ENCODE measurements at regions not wholly inside any gene's neighbourhood (a gene's known extent, or its start where the extent isn't known, plus 50 kb on each side); places are given as distances from the start of the nearest gene placed in this dataset.

DNA sequence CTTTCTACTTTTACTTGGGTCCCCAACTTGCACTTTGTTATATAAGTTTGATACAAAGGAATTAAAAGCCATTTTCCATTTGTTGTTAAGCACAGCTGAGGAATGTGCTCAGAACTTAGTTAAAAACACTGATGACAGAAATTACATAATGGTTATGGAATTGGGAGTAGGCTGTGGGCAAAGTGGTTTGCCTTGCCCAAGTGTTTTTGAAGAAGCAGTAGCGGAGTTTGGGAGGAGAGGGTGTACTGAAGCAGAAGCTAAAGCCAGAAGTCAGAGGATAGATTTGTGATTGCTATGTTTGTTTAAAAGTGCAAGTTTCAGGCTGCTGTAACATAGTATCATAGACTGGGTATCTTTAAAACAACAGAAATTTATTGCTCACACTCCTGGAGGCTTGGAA is 391.8 kb downstream of the DUSP10 start:
- no peaks in the 10 kb centered on the region for H3K36me3 ChIP-seq
- no peaks in the 10 kb centered on the region for H3K27me3 ChIP-seq (replicated peaks in 1 of 7)
- no peak for DNase-seq
- 75 to 88% (median 83%) methylated on average over 1 of the region's 1 CpG for WGBS, 5 donors
- no peak for TF ChIP-seq POLR2AphosphoS5 (IDR thresholded peaks at IDR 0.05)
- TF ChIP-seq, protein P1, sequence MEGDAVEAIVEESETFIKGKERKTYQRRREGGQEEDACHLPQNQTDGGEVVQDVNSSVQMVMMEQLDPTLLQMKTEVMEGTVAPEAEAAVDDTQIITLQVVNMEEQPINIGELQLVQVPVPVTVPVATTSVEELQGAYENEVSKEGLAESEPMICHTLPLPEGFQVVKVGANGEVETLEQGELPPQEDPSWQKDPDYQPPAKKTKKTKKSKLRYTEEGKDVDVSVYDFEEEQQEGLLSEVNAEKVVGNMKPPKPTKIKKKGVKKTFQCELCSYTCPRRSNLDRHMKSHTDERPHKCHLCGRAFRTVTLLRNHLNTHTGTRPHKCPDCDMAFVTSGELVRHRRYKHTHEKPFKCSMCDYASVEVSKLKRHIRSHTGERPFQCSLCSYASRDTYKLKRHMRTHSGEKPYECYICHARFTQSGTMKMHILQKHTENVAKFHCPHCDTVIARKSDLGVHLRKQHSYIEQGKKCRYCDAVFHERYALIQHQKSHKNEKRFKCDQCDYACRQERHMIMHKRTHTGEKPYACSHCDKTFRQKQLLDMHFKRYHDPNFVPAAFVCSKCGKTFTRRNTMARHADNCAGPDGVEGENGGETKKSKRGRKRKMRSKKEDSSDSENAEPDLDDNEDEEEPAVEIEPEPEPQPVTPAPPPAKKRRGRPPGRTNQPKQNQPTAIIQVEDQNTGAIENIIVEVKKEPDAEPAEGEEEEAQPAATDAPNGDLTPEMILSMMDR (IDR thresholded peaks at IDR 0.05 in 8 of 11, conservative IDR thresholded peaks at IDR 0.05 in 3 of 11), result no peak
- TF ChIP-seq POLR2A (IDR thresholded peaks at IDR 0.05), result no peak
- H3K4me3 ChIP-seq, result no peak overlapping the region
- no peaks in the 10 kb centered on the region for H3K9me3 ChIP-seq
- no peaks in the 10 kb centered on the region for H3K4me1 ChIP-seq
- intact Hi-C loops (cut with DNase I; ENCODE audit: low total_unique reads), result no loop called here
- H3K27ac ChIP-seq, result no peak overlapping the region

DNA sequence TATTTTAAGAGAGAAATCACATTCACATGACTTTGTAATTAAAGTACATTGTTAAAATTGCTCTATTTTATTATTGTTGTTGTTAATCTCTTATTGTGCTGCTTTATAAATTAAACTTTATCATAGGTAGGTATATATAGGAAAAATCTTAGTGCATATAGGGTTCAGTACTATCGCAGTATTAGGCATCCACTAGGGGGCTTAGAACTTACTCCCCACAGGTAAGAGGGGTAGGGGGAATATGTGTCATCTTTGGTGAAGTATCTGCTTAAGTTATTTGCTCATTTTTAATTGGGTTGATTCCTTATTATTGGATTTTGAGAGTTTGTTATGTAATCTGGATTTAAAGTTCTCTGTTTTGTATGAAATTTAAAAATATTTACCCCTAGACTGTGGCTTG is 385.2 kb downstream of the DUSP10 start:
- TF ChIP-seq POLR2AphosphoS5 (IDR thresholded peaks at IDR 0.05) (no peak), POLR2A (IDR thresholded peaks at IDR 0.05) (no peak)
- TF ChIP-seq, protein P1 (IDR thresholded peaks at IDR 0.05 in 8 of 11, conservative IDR thresholded peaks at IDR 0.05 in 3 of 11), result no peak
- H3K36me3 ChIP-seq, result no peaks in the 10 kb centered on the region
- H3K27ac ChIP-seq, result no peak overlapping the region
- DNase-seq, result no peak
- H3K4me1 ChIP-seq, result no peaks in the 10 kb centered on the region
- no peaks in the 10 kb centered on the region for H3K27me3 ChIP-seq (replicated peaks in 1 of 7)
- H3K9me3 ChIP-seq, result no peaks in the 10 kb centered on the region
- WGBS, 5 donors, result 87 to 100% (median 91%) methylated on average over 1 of the region's 1 CpG
- no peak overlapping the region for H3K4me3 ChIP-seq
- intact Hi-C loops (cut with DNase I; ENCODE audit: low total_unique reads), result no loop called here

DNA sequence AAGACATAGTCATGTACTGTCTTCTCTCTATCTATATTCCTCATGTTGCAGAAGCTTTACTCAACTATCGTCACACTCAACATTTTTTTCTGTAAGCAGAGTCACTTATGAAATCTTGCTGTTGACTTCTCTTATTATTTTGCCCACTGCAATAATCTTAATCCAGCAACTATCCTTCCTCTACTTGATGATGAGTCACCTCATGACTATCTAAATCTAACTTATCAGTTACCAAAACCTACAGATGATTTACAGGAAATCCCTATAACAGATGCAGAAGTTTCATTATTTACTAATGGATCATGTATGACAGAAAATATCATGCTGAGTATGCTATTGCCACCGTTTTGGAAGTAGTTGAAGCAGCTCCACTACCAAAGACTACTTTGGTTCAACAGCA is 378.9 kb downstream of the DUSP10 start:
- no peak for TF ChIP-seq POLR2A (IDR thresholded peaks at IDR 0.05)
- no peak for TF ChIP-seq POLR2AphosphoS5 (IDR thresholded peaks at IDR 0.05)
- TF ChIP-seq, protein P1 (IDR thresholded peaks at IDR 0.05 in 8 of 11, conservative IDR thresholded peaks at IDR 0.05 in 3 of 11), result no peak
- intact Hi-C loops (cut with DNase I; ENCODE audit: low total_unique reads), result no loop called here
- Histone ChIP-seq H3K9me3 (no peaks in the 10 kb centered on the region), H3K27ac (no peak overlapping the region), H3K27me3 (replicated peaks in 1 of 7) (no peaks in the 10 kb centered on the region), H3K4me1 (no peaks in the 10 kb centered on the region), H3K36me3 (no peaks in the 10 kb centered on the region), H3K4me3 (no peak overlapping the region)
- WGBS, 5 donors, result 40 to 80% (median 61%) methylated on average over 2 of the region's 2 CpGs
- no peak for DNase-seq

DNA sequence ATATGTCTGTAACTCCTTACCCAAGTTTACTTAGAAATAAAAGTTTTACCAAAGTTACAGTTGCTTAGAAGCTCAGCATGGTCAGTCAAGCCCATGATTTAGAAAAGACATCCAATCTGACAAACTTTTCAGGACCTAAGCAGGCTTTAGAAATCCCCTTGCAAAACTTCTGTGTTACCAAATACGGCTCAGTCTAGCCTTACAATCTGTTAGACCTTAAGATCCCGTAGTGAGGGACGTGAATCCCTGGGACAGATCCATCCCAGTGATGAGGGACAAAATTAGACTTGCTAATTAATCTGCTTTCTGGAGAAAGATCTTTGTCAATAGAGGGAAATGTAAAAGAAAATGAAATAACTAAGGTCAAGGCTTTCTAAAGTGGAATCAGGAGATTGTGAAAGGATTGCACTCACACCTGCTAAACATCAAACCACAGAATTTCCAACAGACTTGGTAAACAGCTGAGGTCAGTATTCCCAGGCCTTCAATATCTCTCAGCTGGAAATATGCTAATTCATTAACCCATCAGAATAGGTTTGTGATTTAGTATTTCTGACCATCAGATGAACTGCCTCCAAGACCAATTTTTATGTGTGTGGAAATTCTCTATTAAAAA is 375.3 kb downstream of the DUSP10 start:
- intact Hi-C loops (cut with DNase I; ENCODE audit: low total_unique reads), result no loop called here
- H3K27me3 ChIP-seq (replicated peaks in 1 of 7), result no peaks in the 10 kb centered on the region
- H3K9me3 ChIP-seq, result no peaks in the 10 kb centered on the region
- WGBS, 5 donors, result 63 to 92% (median 79%) methylated on average over 3 of the region's 3 CpGs
- H3K36me3 ChIP-seq, result no peaks in the 10 kb centered on the region
- no peak overlapping the region for H3K27ac ChIP-seq
- H3K4me1 ChIP-seq, result no peaks in the 10 kb centered on the region
- H3K4me3 ChIP-seq, result no peak overlapping the region
- TF ChIP-seq POLR2AphosphoS5 (IDR thresholded peaks at IDR 0.05) (no peak), POLR2A (IDR thresholded peaks at IDR 0.05) (no peak)
- TF ChIP-seq, protein P1 (IDR thresholded peaks at IDR 0.05 in 8 of 11, conservative IDR thresholded peaks at IDR 0.05 in 3 of 11), result no peak
- no peak for DNase-seq

All from spleen (tissue), 11 donors.